ENCODE measurements at regions not wholly inside any gene's neighbourhood (a gene's known extent, or its start where the extent isn't known, plus 50 kb on each side); places are given as distances from the start of the nearest gene placed in this dataset.

- TF ChIP-seq, protein P1, sequence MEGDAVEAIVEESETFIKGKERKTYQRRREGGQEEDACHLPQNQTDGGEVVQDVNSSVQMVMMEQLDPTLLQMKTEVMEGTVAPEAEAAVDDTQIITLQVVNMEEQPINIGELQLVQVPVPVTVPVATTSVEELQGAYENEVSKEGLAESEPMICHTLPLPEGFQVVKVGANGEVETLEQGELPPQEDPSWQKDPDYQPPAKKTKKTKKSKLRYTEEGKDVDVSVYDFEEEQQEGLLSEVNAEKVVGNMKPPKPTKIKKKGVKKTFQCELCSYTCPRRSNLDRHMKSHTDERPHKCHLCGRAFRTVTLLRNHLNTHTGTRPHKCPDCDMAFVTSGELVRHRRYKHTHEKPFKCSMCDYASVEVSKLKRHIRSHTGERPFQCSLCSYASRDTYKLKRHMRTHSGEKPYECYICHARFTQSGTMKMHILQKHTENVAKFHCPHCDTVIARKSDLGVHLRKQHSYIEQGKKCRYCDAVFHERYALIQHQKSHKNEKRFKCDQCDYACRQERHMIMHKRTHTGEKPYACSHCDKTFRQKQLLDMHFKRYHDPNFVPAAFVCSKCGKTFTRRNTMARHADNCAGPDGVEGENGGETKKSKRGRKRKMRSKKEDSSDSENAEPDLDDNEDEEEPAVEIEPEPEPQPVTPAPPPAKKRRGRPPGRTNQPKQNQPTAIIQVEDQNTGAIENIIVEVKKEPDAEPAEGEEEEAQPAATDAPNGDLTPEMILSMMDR (IDR thresholded peaks at IDR 0.05), result no peak
- TF ChIP-seq POLR2A (IDR thresholded peaks at IDR 0.05), result no peak
Observed at GRCh38 chr3:67154429-67154828, 156.3 kb downstream of the KBTBD8 start.

Measured in breast epithelium (tissue), 3 donors.